Nephron (organoid): ENCODE measurements at regions not wholly inside any gene's neighbourhood (a gene's known extent, or its start where the extent isn't known, plus 50 kb on each side); places are given as distances from the start of the nearest gene placed in this dataset.

Experiments
- H3K27ac Mint-ChIP-seq, 3 experiments: 2 replicates each; pipeline ENCODE4 v1.8.0; 2020; ENCODE audit warnings: mixed read lengths in 3 of 3, mild to moderate bottlenecking in 2 of 3, moderate library complexity in 1 of 3
- H3K27me3 Mint-ChIP-seq: 2 replicates; pipeline ENCODE4 v1.8.0; 2021; ENCODE audit warnings: low read depth, mild to moderate bottlenecking, moderate library complexity, mixed read lengths
- H3K36me3 Mint-ChIP-seq: 2 replicates; pipeline ENCODE4 v1.8.0; 2020; ENCODE audit warnings: low read depth, mixed read lengths
- H3K4me1 Mint-ChIP-seq: 2 replicates; pipeline ENCODE4 v1.8.0; 2020; ENCODE audit warnings: mixed read lengths
- H3K4me3 Mint-ChIP-seq, 3 experiments: 2 replicates each; pipeline ENCODE4 v1.8.0; 2020; ENCODE audit warnings: mild to moderate bottlenecking in 3 of 3, mixed read lengths in 3 of 3, moderate library complexity in 2 of 3
- H3K9me3 Mint-ChIP-seq: 2 replicates; pipeline ENCODE4 v1.8.0; 2020; ENCODE audit warnings: mixed read lengths
- TF ChIP-seq, protein P1 (sequence below), 3 experiments: fragments of 200-600 bp; sonication (generic); IDR thresholded peaks; one replicate each; pipeline ENCODE4 v1.5.0; 2021; ENCODE audit warnings: antibody characterized with exemption in 3 of 3; ENCODE audit not compliant: unreplicated experiment in 3 of 3

DNA sequence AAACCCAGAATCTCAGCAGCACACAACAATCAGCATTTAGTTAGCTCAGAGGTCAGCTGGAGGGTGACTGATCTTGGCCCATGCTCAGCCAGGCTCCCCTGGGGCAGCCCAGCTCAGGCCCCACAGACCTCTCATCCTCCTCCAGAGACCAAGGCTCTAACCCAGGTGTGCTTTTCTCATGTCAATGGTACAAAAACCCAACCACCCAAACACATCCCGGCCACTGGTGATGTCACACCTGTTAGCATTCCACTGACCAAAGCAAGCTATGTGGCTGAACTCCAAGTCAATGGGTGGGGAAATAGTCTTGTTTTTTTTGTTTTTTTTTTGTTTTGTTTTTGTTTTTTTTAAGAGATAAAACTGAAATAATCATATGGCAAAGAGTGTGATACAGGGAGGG, 77.5 kb downstream of the CYTL1 start:
- Mint-ChIP-seq H3K9me3 (peaks cover 4% of the 10 kb centered on the region), H3K27me3 (peaks cover 30% of the 10 kb centered on the region), H3K27ac (no peak overlapping the region), H3K4me1 (no peaks in the 10 kb centered on the region), H3K36me3 (no peaks in the 10 kb centered on the region), H3K4me3 (no peak overlapping the region)
- TF ChIP-seq, protein P1, sequence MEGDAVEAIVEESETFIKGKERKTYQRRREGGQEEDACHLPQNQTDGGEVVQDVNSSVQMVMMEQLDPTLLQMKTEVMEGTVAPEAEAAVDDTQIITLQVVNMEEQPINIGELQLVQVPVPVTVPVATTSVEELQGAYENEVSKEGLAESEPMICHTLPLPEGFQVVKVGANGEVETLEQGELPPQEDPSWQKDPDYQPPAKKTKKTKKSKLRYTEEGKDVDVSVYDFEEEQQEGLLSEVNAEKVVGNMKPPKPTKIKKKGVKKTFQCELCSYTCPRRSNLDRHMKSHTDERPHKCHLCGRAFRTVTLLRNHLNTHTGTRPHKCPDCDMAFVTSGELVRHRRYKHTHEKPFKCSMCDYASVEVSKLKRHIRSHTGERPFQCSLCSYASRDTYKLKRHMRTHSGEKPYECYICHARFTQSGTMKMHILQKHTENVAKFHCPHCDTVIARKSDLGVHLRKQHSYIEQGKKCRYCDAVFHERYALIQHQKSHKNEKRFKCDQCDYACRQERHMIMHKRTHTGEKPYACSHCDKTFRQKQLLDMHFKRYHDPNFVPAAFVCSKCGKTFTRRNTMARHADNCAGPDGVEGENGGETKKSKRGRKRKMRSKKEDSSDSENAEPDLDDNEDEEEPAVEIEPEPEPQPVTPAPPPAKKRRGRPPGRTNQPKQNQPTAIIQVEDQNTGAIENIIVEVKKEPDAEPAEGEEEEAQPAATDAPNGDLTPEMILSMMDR (IDR thresholded peaks at IDR 0.05; ENCODE audit: unreplicated experiment in 3 of 3): no peak

DNA sequence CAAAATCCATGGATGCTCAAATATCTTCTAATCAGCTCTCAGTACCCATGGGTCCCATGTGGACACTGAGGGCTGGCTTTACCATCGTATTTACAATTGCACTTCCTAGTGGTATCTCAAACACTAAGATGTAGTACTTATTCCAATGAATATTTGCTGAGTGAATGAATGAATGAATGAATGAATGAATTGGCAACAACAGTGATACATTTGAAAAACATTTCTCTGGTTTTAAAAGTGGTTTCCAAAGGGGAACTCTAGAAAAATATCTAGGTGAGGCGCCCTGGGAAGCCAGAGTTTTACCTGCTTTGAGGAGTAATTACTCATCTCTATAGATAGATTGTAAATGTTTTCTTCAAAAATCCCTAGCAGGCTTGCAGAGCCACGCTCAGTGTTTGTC, 76.6 kb downstream of the CYTL1 start:
- peaks cover 27% of the 10 kb centered on the region for H3K27me3 Mint-ChIP-seq
- peaks cover 4% of the 10 kb centered on the region for H3K9me3 Mint-ChIP-seq
- H3K36me3 Mint-ChIP-seq: no peaks in the 10 kb centered on the region
- H3K4me1 Mint-ChIP-seq: no peaks in the 10 kb centered on the region
- no peak overlapping the region for H3K4me3 Mint-ChIP-seq
- no peak overlapping the region for H3K27ac Mint-ChIP-seq
- TF ChIP-seq, protein P1 (IDR thresholded peaks at IDR 0.05; ENCODE audit: unreplicated experiment in 3 of 3): no peak

DNA sequence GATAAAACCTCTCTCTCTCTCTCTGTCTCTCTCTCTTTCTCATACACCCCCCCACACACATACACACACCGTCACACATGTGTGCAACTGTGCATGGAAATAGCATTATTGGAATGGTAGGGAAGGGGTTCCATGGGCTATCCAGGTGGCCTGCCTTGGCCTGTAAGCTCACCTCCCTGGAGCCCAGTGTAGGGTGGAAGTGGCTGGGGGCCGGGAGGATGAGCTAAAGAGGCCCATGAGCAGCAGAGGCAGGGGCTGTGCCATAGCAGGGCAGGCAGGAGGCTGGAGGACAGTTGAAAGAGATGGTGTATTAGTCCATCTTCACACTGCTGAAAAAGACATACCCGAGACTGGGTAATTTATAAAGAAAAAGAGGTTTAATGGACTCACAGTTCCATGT, 74.2 kb downstream of the CYTL1 start:
- no peak overlapping the region for H3K4me3 Mint-ChIP-seq
- peaks cover 4% of the 10 kb centered on the region for H3K9me3 Mint-ChIP-seq
- H3K27ac Mint-ChIP-seq: no peak overlapping the region
- TF ChIP-seq, protein P1 (IDR thresholded peaks at IDR 0.05; ENCODE audit: unreplicated experiment in 3 of 3): no peak
- H3K27me3 Mint-ChIP-seq: peaks cover 18% of the 10 kb centered on the region
- no peaks in the 10 kb centered on the region for H3K36me3 Mint-ChIP-seq
- H3K4me1 Mint-ChIP-seq: no peaks in the 10 kb centered on the region

DNA sequence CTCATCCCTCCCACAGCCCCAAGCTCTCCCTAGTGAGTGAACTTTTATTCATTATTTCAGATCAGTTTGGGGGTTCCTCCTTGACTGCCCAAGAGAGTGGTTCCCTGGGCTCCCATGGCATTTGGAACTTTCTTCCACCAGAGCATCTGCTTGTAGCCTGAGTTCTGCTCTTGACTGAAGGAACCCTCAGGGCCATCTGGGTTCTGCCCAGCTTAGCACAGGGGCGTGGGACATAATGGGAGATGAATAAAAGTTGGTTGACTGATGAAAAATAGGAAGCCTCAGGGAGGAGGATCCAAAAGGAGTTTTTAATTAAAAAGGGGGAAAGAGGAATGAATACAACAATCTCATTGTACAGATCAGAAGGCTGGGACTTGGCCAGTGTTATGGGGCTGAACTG, 73.4 kb downstream of the CYTL1 start:
- Mint-ChIP-seq H3K9me3 (peaks cover 4% of the 10 kb centered on the region), H3K27me3 (peaks cover 13% of the 10 kb centered on the region), H3K36me3 (no peaks in the 10 kb centered on the region), H3K4me1 (no peaks in the 10 kb centered on the region), H3K27ac (no peak overlapping the region), H3K4me3 (no peak overlapping the region)
- TF ChIP-seq, protein P1 (IDR thresholded peaks at IDR 0.05; ENCODE audit: unreplicated experiment in 3 of 3): no peak

DNA sequence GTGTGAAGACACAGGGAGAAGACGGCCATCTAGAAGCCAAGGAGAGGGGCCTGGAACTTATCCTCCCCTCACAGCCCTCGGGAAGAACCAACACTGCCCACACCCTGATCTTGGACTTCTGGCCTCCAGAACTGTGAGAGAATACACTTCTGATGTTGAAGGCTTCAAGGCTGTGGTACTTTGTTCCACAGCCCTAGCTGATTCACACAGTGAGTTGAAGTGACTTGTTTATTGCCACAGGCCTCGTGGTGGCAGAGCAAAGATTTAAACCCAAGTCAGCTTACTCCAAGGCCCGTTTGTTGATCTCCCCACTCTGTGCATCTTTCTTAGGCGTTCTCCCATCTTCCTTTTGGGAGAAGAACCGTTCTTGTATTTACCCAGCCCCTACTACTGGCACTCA, 72.8 kb downstream of the CYTL1 start:
- H3K36me3 Mint-ChIP-seq: no peaks in the 10 kb centered on the region
- no peak overlapping the region for H3K27ac Mint-ChIP-seq
- peaks cover 4% of the 10 kb centered on the region for H3K9me3 Mint-ChIP-seq
- no peak overlapping the region for H3K4me3 Mint-ChIP-seq
- no peaks in the 10 kb centered on the region for H3K4me1 Mint-ChIP-seq
- TF ChIP-seq, protein P1 (IDR thresholded peaks at IDR 0.05; ENCODE audit: unreplicated experiment in 3 of 3): no peak
- peaks cover 14% of the 10 kb centered on the region for H3K27me3 Mint-ChIP-seq

DNA sequence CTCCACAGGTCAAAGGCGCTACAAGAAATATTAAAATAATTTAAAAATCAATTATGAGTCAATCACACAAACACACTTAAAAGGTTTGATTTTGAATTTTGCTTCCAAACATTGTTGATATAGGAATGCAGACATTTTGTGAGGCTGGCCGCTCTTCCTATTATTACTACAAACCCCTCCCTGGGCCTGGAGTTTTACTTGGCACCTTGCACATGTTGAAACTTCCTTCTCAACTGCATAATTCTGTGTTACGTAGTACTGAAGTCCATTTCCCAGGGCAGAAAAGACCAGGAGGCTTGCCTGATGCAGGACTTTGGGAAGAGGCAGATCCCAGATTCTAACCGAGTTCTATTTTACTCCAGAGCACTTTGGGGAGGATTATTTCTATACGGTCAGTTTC, 71.5 kb downstream of the CYTL1 start:
- H3K36me3 Mint-ChIP-seq: no peaks in the 10 kb centered on the region
- no peaks in the 10 kb centered on the region for H3K4me1 Mint-ChIP-seq
- no peak overlapping the region for H3K27ac Mint-ChIP-seq
- peaks cover 17% of the 10 kb centered on the region for H3K27me3 Mint-ChIP-seq
- TF ChIP-seq, protein P1 (IDR thresholded peaks at IDR 0.05; ENCODE audit: unreplicated experiment in 3 of 3): no peak
- H3K9me3 Mint-ChIP-seq: peaks cover 4% of the 10 kb centered on the region
- H3K4me3 Mint-ChIP-seq: no peak overlapping the region
